GM21528 (cell line): ENCODE measurements at regions not wholly inside any gene's neighbourhood (a gene's known extent, or its start where the extent isn't known, plus 50 kb on each side); places are given as distances from the start of the nearest gene placed in this dataset.

Source experiments
- ATAC-seq: cut with Tn5 transposase; IDR thresholded peaks from one replicate; pipeline ENCODE4 v1.9.1; 2021; ENCODE audit warnings: mild to moderate bottlenecking, moderate library complexity; ENCODE audit not compliant: unreplicated experiment, low FRiP score

- no peak for ATAC-seq
These were observed 292.3 kb upstream of the SIX2 start for GRCh38 chr2:45301307-45302277.

- ATAC-seq = no peak
These were observed 290.9 kb upstream of the SIX2 start for GRCh38 chr2:45300026-45300750.

- ATAC-seq = no peak
These were observed 290.1 kb upstream of the SIX2 start for GRCh38 chr2:45299361-45299760.

- no peak for ATAC-seq
These were observed 283.9 kb upstream of the SIX2 start for GRCh38 chr2:45293182-45293581.

- no peak for ATAC-seq
These were observed 282.0 kb upstream of the SIX2 start for GRCh38 chr2:45291296-45291701.

GRCh38 chr2:45289997-45290709 is 280.9 kb upstream of the SIX2 start:
- ATAC-seq = no peak

GRCh38 chr2:45288532-45289417 is 279.5 kb upstream of the SIX2 start:
- no peak for ATAC-seq

- ATAC-seq = no peak
These were observed 277.8 kb upstream of the SIX2 start for GRCh38 chr2:45287045-45287444.

GRCh38 chr2:45285771-45286390 is 276.6 kb upstream of the SIX2 start:
- ATAC-seq = no peak

GRCh38 chr2:45285311-45285710 is 276.1 kb upstream of the SIX2 start:
- ATAC-seq = no peak

- ATAC-seq = no peak
These were observed 275.4 kb upstream of the SIX2 start for GRCh38 chr2:45284621-45284995.

GRCh38 chr2:45283764-45284620 is 274.7 kb upstream of the SIX2 start:
- no peak for ATAC-seq

- ATAC-seq = no peak
These were observed 273.4 kb upstream of the SIX2 start for GRCh38 chr2:45282646-45283045.

GRCh38 chr2:45281311-45281710 is 272.1 kb upstream of the SIX2 start:
- ATAC-seq = no peak

GRCh38 chr2:45280794-45281193 is 271.5 kb upstream of the SIX2 start:
- no peak for ATAC-seq

- no peak for ATAC-seq
These were observed 270.1 kb upstream of the SIX2 start for GRCh38 chr2:45279356-45279755.

- ATAC-seq = no peak
These were observed 269.3 kb upstream of the SIX2 start for GRCh38 chr2:45278365-45279078.

- ATAC-seq = no peak
These were observed 267.7 kb upstream of the SIX2 start for GRCh38 chr2:45276914-45277313.
